Osteoblast (primary cell): ENCODE measurements at regions not wholly inside any gene's neighbourhood (a gene's known extent, or its start where the extent isn't known, plus 50 kb on each side); places are given as distances from the start of the nearest gene placed in this dataset.

ENCODE experiments used
- DNase-seq: peaks from one replicate; pipeline ENCODE4 v3.0.0; 2011; ENCODE audit warnings: low spot score, mixed read lengths; ENCODE audit not compliant: insufficient read length; ENCODE audit errors: missing footprints
- H2AFZ ChIP-seq: 2 replicates; pipeline ENCODE4 v1.6.0; 2011; ENCODE audit warnings: mild to moderate bottlenecking, low read length
- H3K27ac ChIP-seq: 2 replicates; pipeline ENCODE4 v1.5.1; 2011; ENCODE audit warnings: mild to moderate bottlenecking, low read depth, low read length, moderate library complexity
- H3K27me3 ChIP-seq: 2 replicates; pipeline ENCODE4 v1.6.0; 2012; ENCODE audit warnings: mild to moderate bottlenecking, control low read depth, inconsistent platforms, low read length, moderate library complexity; ENCODE audit not compliant: insufficient read depth
- H3K36me3 ChIP-seq: 2 replicates; pipeline ENCODE4 v1.5.1; 2011; ENCODE audit warnings: mild to moderate bottlenecking, low read length, control low read depth, moderate library complexity; ENCODE audit not compliant: insufficient read depth
- H3K4me1 ChIP-seq: 2 replicates; pipeline ENCODE4 v1.5.1; 2011; ENCODE audit warnings: mild to moderate bottlenecking, low read length, control low read depth, moderate library complexity; ENCODE audit not compliant: insufficient read depth
- H3K4me2 ChIP-seq: 2 replicates; pipeline ENCODE4 v1.6.0; 2011; ENCODE audit warnings: mild to moderate bottlenecking, low read length; ENCODE audit not compliant: insufficient read depth
- H3K4me3 ChIP-seq: fragments of 200-600 bp; sonication (generic); 3 replicates; pipeline ENCODE4 v1.5.1; 2012; ENCODE audit warnings: mild to moderate bottlenecking, low read length, inconsistent platforms; ENCODE audit not compliant: insufficient read depth
- H3K79me2 ChIP-seq: 2 replicates; pipeline ENCODE4 v1.6.0; 2012; ENCODE audit warnings: mild to moderate bottlenecking, low read length, control low read depth, inconsistent platforms; ENCODE audit not compliant: insufficient read depth
- H3K9me3 ChIP-seq: 2 replicates; pipeline ENCODE4 v1.5.1; 2011; ENCODE audit warnings: low read depth, low read length, control low read depth
- H4K20me1 ChIP-seq: 2 replicates; pipeline ENCODE4 v1.6.0; 2012; ENCODE audit warnings: mild to moderate bottlenecking, low read length, control low read depth; ENCODE audit not compliant: insufficient read depth
- TF ChIP-seq, protein P1 (sequence below): IDR thresholded peaks from 2 replicates; pipeline ENCODE4 v1.5.1; 2011; ENCODE audit warnings: mild to moderate bottlenecking, low read depth, low read length, moderate library complexity; ENCODE audit errors: extremely low read depth

DNA sequence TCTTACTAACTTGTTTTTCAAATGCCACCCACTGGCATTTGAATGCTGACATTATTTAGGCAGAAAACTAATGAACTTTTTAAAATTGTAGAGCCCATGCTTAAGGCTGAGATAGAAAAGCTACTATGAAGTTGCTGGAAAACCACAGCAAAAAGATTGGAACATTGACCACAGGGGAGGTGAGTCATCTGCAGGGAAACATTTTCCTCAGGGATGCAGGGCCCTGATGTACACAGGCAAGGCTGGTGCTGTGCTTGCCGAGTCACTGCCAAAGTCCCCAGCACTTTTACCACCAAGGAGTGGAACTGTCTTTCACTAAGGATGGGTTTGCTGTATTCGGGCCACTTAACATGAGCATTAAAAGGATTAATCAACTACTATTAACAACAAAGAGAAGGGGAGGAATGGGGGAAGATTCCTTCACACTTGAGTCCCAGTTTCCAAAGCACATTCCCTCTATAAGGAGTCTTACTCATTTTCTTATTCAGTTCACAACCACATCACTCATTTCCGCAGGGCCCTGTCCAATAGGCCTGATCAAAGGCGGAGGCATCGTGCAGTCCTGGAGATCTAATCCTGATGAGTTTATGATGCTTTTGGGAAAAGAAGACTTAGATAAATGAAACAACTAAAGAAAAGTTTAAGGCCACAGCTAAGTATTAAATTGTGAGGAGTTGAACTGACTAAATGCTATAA, 202.9 kb upstream of the NPY2R start:
- H3K27me3 ChIP-seq = no peaks in the 10 kb centered on the region
- H3K4me2 ChIP-seq = peak overlapping the region; percentile 76
- H3K4me3 ChIP-seq = no peak overlapping the region
- H4K20me1 ChIP-seq = no peaks in the 10 kb centered on the region
- H3K4me1 ChIP-seq = peaks cover 15% of the 10 kb centered on the region
- no peaks in the 10 kb centered on the region for H3K79me2 ChIP-seq
- TF ChIP-seq, protein P1, sequence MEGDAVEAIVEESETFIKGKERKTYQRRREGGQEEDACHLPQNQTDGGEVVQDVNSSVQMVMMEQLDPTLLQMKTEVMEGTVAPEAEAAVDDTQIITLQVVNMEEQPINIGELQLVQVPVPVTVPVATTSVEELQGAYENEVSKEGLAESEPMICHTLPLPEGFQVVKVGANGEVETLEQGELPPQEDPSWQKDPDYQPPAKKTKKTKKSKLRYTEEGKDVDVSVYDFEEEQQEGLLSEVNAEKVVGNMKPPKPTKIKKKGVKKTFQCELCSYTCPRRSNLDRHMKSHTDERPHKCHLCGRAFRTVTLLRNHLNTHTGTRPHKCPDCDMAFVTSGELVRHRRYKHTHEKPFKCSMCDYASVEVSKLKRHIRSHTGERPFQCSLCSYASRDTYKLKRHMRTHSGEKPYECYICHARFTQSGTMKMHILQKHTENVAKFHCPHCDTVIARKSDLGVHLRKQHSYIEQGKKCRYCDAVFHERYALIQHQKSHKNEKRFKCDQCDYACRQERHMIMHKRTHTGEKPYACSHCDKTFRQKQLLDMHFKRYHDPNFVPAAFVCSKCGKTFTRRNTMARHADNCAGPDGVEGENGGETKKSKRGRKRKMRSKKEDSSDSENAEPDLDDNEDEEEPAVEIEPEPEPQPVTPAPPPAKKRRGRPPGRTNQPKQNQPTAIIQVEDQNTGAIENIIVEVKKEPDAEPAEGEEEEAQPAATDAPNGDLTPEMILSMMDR = no peak
- no peaks in the 10 kb centered on the region for H3K36me3 ChIP-seq
- peak; percentile 85 for DNase-seq
- peak overlapping the region; percentile 73 for H3K27ac ChIP-seq
- peak overlapping the region; percentile 82 for H2AFZ ChIP-seq
- no peaks in the 10 kb centered on the region for H3K9me3 ChIP-seq

GRCh38 chr4:155007660-155008176, 200.7 kb upstream of the NPY2R start:
- no peak overlapping the region for H3K27ac ChIP-seq
- no peaks in the 10 kb centered on the region for H3K36me3 ChIP-seq
- H3K4me3 ChIP-seq = no peak overlapping the region
- no peak overlapping the region for H2AFZ ChIP-seq
- no peak overlapping the region for H3K4me2 ChIP-seq
- H3K4me1 ChIP-seq = peaks cover 15% of the 10 kb centered on the region
- H3K27me3 ChIP-seq = no peaks in the 10 kb centered on the region
- H3K9me3 ChIP-seq = no peaks in the 10 kb centered on the region
- TF ChIP-seq, protein P1 = no peak
- H4K20me1 ChIP-seq = no peaks in the 10 kb centered on the region
- H3K79me2 ChIP-seq = no peaks in the 10 kb centered on the region
- DNase-seq = no peak

DNA sequence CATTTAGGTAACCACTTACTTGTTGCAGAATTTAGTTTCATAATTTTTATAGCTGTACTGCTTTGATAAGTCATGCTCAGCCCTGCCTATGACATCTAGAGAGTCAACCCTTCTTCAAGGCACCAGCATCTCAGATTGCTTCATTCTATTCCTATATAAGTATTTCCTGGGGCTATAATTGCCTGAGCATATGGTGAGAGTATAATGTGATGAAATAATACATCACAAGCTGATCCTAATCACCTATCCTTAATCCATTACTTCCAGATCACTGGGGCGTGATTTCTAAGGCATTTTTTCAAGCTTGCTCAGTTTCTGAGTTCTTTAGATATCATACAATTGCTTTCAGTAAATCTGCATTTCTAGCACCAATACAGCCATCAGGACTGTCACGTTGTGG, 200.0 kb upstream of the NPY2R start:
- Histone ChIP-seq H4K20me1 (no peaks in the 10 kb centered on the region), H3K79me2 (no peaks in the 10 kb centered on the region), H3K9me3 (no peaks in the 10 kb centered on the region), H3K4me3 (no peak overlapping the region), H3K36me3 (no peaks in the 10 kb centered on the region), H3K27ac (no peak overlapping the region), H2AFZ (no peak overlapping the region), H3K4me2 (no peak overlapping the region), H3K27me3 (no peaks in the 10 kb centered on the region), H3K4me1 (peaks cover 15% of the 10 kb centered on the region)
- TF ChIP-seq, protein P1 = no peak
- no peak for DNase-seq

- no peaks in the 10 kb centered on the region for H3K9me3 ChIP-seq
- no peaks in the 10 kb centered on the region for H4K20me1 ChIP-seq
- no peak overlapping the region for H3K4me3 ChIP-seq
- no peak for DNase-seq
- peaks cover 15% of the 10 kb centered on the region for H3K4me1 ChIP-seq
- TF ChIP-seq, protein P1 = no peak
- no peak overlapping the region for H3K27ac ChIP-seq
- H2AFZ ChIP-seq = peak overlapping the region; percentile 4
- no peak overlapping the region for H3K4me2 ChIP-seq
- no peaks in the 10 kb centered on the region for H3K36me3 ChIP-seq
- H3K27me3 ChIP-seq = no peaks in the 10 kb centered on the region
- H3K79me2 ChIP-seq = no peaks in the 10 kb centered on the region
These were observed 199.1 kb upstream of the NPY2R start for GRCh38 chr4:155009288-155009687.
